HG02571 (cell line): ENCODE measurements at regions not wholly inside any gene's neighbourhood (a gene's known extent, or its start where the extent isn't known, plus 50 kb on each side); places are given as distances from the start of the nearest gene placed in this dataset.
"Not testable (repeated sequence)": the region's sequence is repeated elsewhere in the genome, so short reads cannot be mapped to it uniquely, and the experiment has no call there.

ENCODE experiments used
- ATAC-seq: cut with Tn5 transposase; IDR thresholded peaks from one replicate; pipeline ENCODE4 v1.9.1; 2021; ENCODE audit warnings: mild to moderate bottlenecking, moderate library complexity; ENCODE audit not compliant: unreplicated experiment

- ATAC-seq: no peak
Measured at GRCh38 chr10:21463436-21463835, 62.0 kb downstream of the SKIDA1 start.

- ATAC-seq: no peak
Measured at GRCh38 chr10:21458126-21458871, 67.2 kb downstream of the SKIDA1 start.

- ATAC-seq: no peak
Measured at GRCh38 chr10:21456160-21456559, 69.3 kb downstream of the SKIDA1 start.

GRCh38 chr10:21452203-21452602 lies 73.3 kb downstream of the SKIDA1 start:
- ATAC-seq: no peak

GRCh38 chr10:21449288-21449966 lies 76.1 kb downstream of the SKIDA1 start:
- ATAC-seq: no peak

- no peak for ATAC-seq
Measured at GRCh38 chr10:21445163-21445562, 80.3 kb downstream of the SKIDA1 start.

- ATAC-seq: no peak
Measured at GRCh38 chr10:21441625-21442024, 83.9 kb downstream of the SKIDA1 start.

- not testable (repeated sequence) for ATAC-seq
Measured at GRCh38 chr10:21438914-21439313, 86.6 kb downstream of the SKIDA1 start.

GRCh38 chr10:21437770-21438382 lies 87.6 kb downstream of the SKIDA1 start:
- ATAC-seq: no peak

GRCh38 chr10:21432266-21432665 lies 93.2 kb downstream of the SKIDA1 start:
- no peak for ATAC-seq

- ATAC-seq: no peak
Measured at GRCh38 chr10:21431799-21432198, 93.7 kb downstream of the SKIDA1 start.

GRCh38 chr10:21427804-21428481 lies 97.5 kb downstream of the SKIDA1 start:
- no peak for ATAC-seq

- no peak for ATAC-seq
Measured at GRCh38 chr10:21424459-21424861, 101.0 kb downstream of the SKIDA1 start.

GRCh38 chr10:21423850-21424249 lies 101.6 kb downstream of the SKIDA1 start:
- ATAC-seq: no peak

GRCh38 chr10:21423338-21423737 lies 102.1 kb downstream of the SKIDA1 start:
- ATAC-seq: no peak

- ATAC-seq: no peak
Measured at GRCh38 chr10:21421794-21422193, 103.7 kb downstream of the SKIDA1 start.

- no peak for ATAC-seq
Measured at GRCh38 chr10:21421016-21421415, 104.5 kb downstream of the SKIDA1 start.

- not testable (repeated sequence) for ATAC-seq
Measured at GRCh38 chr10:21418981-21419576, 106.4 kb downstream of the SKIDA1 start.

GRCh38 chr10:21417172-21417712 lies 108.2 kb downstream of the SKIDA1 start:
- ATAC-seq: no peak

GRCh38 chr10:21413680-21414079 lies 111.8 kb downstream of the SKIDA1 start:
- no peak for ATAC-seq

- no peak for ATAC-seq
Measured at GRCh38 chr10:21413268-21413667, 112.2 kb downstream of the SKIDA1 start.
